SK-N-SH (cell line): ENCODE measurements at regions not wholly inside any gene's neighbourhood (a gene's known extent, or its start where the extent isn't known, plus 50 kb on each side); places are given as distances from the start of the nearest gene placed in this dataset.

ENCODE experiments used
- CTCF ChIA-PET: fragments of 300-600, 350-600 bp; formaldehyde crosslinking; extraction: SDS; loops from one replicate; lab custom pipeline; 2021; lab: Yijun Ruan, JAX
- POLR2A ChIA-PET: fragments of 350-600 bp; sonication (Branson Sonifier 250); formaldehyde crosslinking; extraction: SDS; loops from one replicate; lab custom pipeline; 2020; ENCODE audit warnings: antibody characterized with exemption, inconsistent platforms; lab: Yijun Ruan, JAX
- DNase-seq: peaks from one replicate; pipeline ENCODE4 v3.0.0; 2012
- H2AFZ ChIP-seq: fragments of 200-600 bp; sonication (generic); 2 replicates; pipeline ENCODE4 v1.8.1; 2016; ENCODE audit warnings: antibody characterized with exemption, mild to moderate bottlenecking, low read depth
- H3F3A ChIP-seq: fragments of 200-600 bp; sonication (generic); replicated peaks from 2 replicates; pipeline ENCODE3; 2016; ENCODE audit warnings: antibody characterized with exemption, mild to moderate bottlenecking; ENCODE audit not compliant: insufficient read depth
- H3K27ac ChIP-seq, 2 experiments: fragments of 200-500 bp in 1 of 2; fragments of 200-600 bp in 1 of 2; sonication (Bioruptor generic) in 1 of 2; sonication (generic), shearing (Covaris generic) in 1 of 2; 2 replicates each; pipeline versions ENCODE4 v1.5.1 to v1.6.1; 2014 to 2016; ENCODE audit warnings: low read depth in 2 of 2, inconsistent platforms in 1 of 2, low read length in 1 of 2, mild to moderate bottlenecking in 1 of 2, mixed read lengths in 1 of 2
- H3K27me3 ChIP-seq: fragments of 200-600 bp; sonication (generic), shearing (Covaris generic); 2 replicates; pipeline ENCODE4 v1.6.1; 2016; ENCODE audit warnings: mixed run types; ENCODE audit not compliant: insufficient read depth
- H3K36me3 ChIP-seq, 2 experiments: fragments of 200-500 bp in 1 of 2; fragments of 200-600 bp in 1 of 2; sonication (Bioruptor generic) in 1 of 2; sonication (generic) in 1 of 2; replicated peaks in 1 of 2; 2 replicates each; pipeline versions ENCODE3 to v1.5.1; 2014 to 2016; ENCODE audit warnings: low read length in 1 of 2, mild to moderate bottlenecking in 1 of 2; ENCODE audit not compliant: insufficient read depth in 2 of 2, control insufficient read depth in 1 of 2
- H3K4me1 ChIP-seq, 2 experiments: fragments of 200-500 bp in 1 of 2; fragments of 200-600 bp in 1 of 2; sonication (Bioruptor generic) in 1 of 2; sonication (generic), shearing (Covaris generic) in 1 of 2; 2 replicates each; pipeline versions ENCODE4 v1.5.1 to v1.6.1; 2014 to 2016; ENCODE audit warnings: low read depth in 1 of 2, low read length in 1 of 2, mixed run types in 1 of 2; ENCODE audit not compliant: insufficient read depth in 2 of 2, control insufficient read depth in 1 of 2
- H3K4me2 ChIP-seq: fragments of 200-600 bp; sonication (generic), shearing (Covaris generic); 2 replicates; pipeline ENCODE4 v1.6.1; 2017; ENCODE audit warnings: mixed run types
- H3K4me3 ChIP-seq, 2 experiments: fragments of 200-500 bp in 1 of 2; fragments of 200-600 bp in 1 of 2; sonication (Bioruptor generic) in 1 of 2; sonication (generic), shearing (Covaris generic) in 1 of 2; 2 replicates each; pipeline versions ENCODE4 v1.5.1 to v1.8.1; 2014 to 2016; ENCODE audit warnings: low read depth in 2 of 2, inconsistent platforms in 1 of 2, low read length in 1 of 2, mild to moderate bottlenecking in 1 of 2, mixed read lengths in 1 of 2, moderate library complexity in 1 of 2
- H3K79me2 ChIP-seq: fragments of 200-600 bp; sonication (generic); 2 replicates; pipeline ENCODE4 v1.8.1; 2017; ENCODE audit warnings: mild to moderate bottlenecking; ENCODE audit not compliant: insufficient read depth
- H3K9ac ChIP-seq: fragments of 200-600 bp; sonication (generic); 2 replicates; pipeline ENCODE4 v1.6.1; 2017; ENCODE audit warnings: mixed run types
- H3K9me2 ChIP-seq: fragments of 200-600 bp; sonication (generic); 2 replicates; pipeline ENCODE4 v1.6.1; 2017; ENCODE audit warnings: mixed run types
- H3K9me3 ChIP-seq: fragments of 200-600 bp; sonication (generic); 2 replicates; pipeline ENCODE4 v1.6.1; 2017; ENCODE audit warnings: mixed run types, mild to moderate bottlenecking, moderate library complexity
- H4K20me1 ChIP-seq: fragments of 200-600 bp; sonication (generic); 2 replicates; pipeline ENCODE4 v1.6.1; 2017; ENCODE audit warnings: mild to moderate bottlenecking, mixed run types; ENCODE audit not compliant: insufficient read depth
- CHD2 ChIP-seq: fragments of 150-350 bp; IDR thresholded peaks from 2 replicates; pipeline ENCODE4 v1.6.1; 2018; ENCODE audit warnings: low read length; ENCODE audit not compliant: partially characterized antibody
- EP300 ChIP-seq, 2 experiments: IDR thresholded peaks; 2 replicates each; pipeline versions ENCODE4 v1.4.0 to v1.6.1; 2012; ENCODE audit warnings: borderline replicate concordance in 1 of 2, low read depth in 1 of 2, low read length in 1 of 2
- FOSL2 ChIP-seq: IDR thresholded peaks from 2 replicates; pipeline ENCODE4 v1.4.0; 2012; ENCODE audit warnings: low read depth, mild to moderate bottlenecking, moderate library complexity, borderline replicate concordance
- FOXJ3 ChIP-seq: sonication (generic); formaldehyde crosslinking; IDR thresholded peaks from 2 replicates; pipeline ENCODE4 v1.5.1; 2020; ENCODE audit warnings: mild to moderate bottlenecking, missing genetic modification reagents
- GABPA ChIP-seq: IDR thresholded peaks from 2 replicates; pipeline ENCODE4 v1.4.0; 2012; ENCODE audit warnings: low read depth, mild to moderate bottlenecking
- GATA2 ChIP-seq: sonication (generic); formaldehyde crosslinking; IDR thresholded peaks from 2 replicates; pipeline ENCODE4 v1.5.0; 2020; ENCODE audit warnings: mild to moderate bottlenecking, missing genetic modification reagents
- MEF2A ChIP-seq: IDR thresholded peaks from 2 replicates; pipeline ENCODE4 v1.4.0; 2012; ENCODE audit warnings: low read depth, borderline replicate concordance
- RAD21 ChIP-seq: IDR thresholded peaks from 2 replicates; pipeline ENCODE4 v1.6.1; 2012; ENCODE audit warnings: mild to moderate bottlenecking, low read length
- RFX5 ChIP-seq: IDR thresholded peaks from 2 replicates; pipeline ENCODE4 v1.6.1; 2012; ENCODE audit warnings: mild to moderate bottlenecking, improper control_type of control experiment, low read length
- TCF12 ChIP-seq: IDR thresholded peaks from 2 replicates; pipeline ENCODE4 v1.4.0; 2012
- YY1 ChIP-seq: IDR thresholded peaks from 2 replicates; pipeline ENCODE4 v1.4.0; 2012; ENCODE audit warnings: low read depth, mild to moderate bottlenecking
- WGBS: methylation state at CpG from one replicate; pipeline ENCODE4 v1.1.6; 2017; ENCODE audit warnings: low lambda C conversion rate; 5-methylcytosine and 5-hydroxymethylcytosine counted together
- TF ChIP-seq, protein P1 (sequence below): IDR thresholded peaks from 2 replicates; pipeline ENCODE4 v1.6.1; 2012; ENCODE audit warnings: mild to moderate bottlenecking, low read depth, low read length, moderate library complexity
- TF ChIP-seq, protein P2 (sequence below): fragments of 150-350 bp; IDR thresholded peaks from 2 replicates; pipeline ENCODE4 v1.6.1; 2016; ENCODE audit warnings: mild to moderate bottlenecking, low read depth, low read length
- TF ChIP-seq, protein P3 (sequence below): IDR thresholded peaks from 2 replicates; pipeline ENCODE4; 2012

DNA sequence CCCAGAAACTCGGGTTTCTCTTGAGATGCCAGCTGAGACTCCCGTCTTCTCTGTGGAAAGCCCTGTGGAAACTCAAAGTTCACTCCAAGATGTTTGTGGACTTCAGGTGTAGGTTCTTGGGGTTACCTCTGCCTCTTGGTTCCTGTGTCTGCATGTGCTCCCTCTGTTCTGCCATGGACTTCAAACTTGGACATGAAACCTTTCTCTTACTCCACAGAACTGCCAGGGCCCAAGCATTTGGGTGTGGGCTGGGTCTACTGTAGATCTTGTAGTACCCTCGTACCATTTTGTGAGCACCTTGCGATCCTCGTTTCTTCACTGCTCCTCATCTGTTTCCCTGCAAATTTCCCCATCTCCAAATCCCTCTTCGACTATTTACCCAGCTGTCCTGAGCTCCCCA, 175.5 kb downstream of the HAUS1 start:
- Histone ChIP-seq H3K36me3 (no peaks in the 10 kb centered on the region), H3K79me2 (no peaks in the 10 kb centered on the region), H3K9me2 (no peaks in the 10 kb centered on the region), H3K4me3 (no peak overlapping the region), H3K9ac (no peak overlapping the region), H3K27me3 (no peaks in the 10 kb centered on the region), H3K4me1 (peaks cover 12 to 26% of the 10 kb centered on the region in 2 experiments; a peak in 2 of 4 replicates), H3F3A (no peaks in the 10 kb centered on the region), H3K9me3 (no peaks in the 10 kb centered on the region), H4K20me1 (no peaks in the 10 kb centered on the region), H3K27ac (no peak overlapping the region), H3K4me2 (no peak overlapping the region), H2AFZ (no peak overlapping the region)
- ChIA-PET CTCF (interaction anchor here (0.5 to 14.1 kb wide), 22 partner anchors 14 to 398 kb away, joined by 3 to 328 read pairs (median 9); partner anchors contain the start of gene LOXHD1), POLR2A (no interaction called here)
- DNase-seq = no peak
- TF ChIP-seq GABPA (no peak), GATA2 (CRISPR knock-in tag) (no peak), FOSL2 (no peak), CHD2 (no peak), TCF12 (no peak), EP300 (IDR thresholded peaks at IDR 0.05; ENCODE audit: borderline replicate concordance in 1 of 2, low read depth in 1 of 2, low read length in 1 of 2) (no peak), YY1 (no peak), RAD21 (no peak), RFX5 (no peak), FOXJ3 (CRISPR knock-in tag) (no peak), MEF2A (no peak)
- TF ChIP-seq, protein P1, sequence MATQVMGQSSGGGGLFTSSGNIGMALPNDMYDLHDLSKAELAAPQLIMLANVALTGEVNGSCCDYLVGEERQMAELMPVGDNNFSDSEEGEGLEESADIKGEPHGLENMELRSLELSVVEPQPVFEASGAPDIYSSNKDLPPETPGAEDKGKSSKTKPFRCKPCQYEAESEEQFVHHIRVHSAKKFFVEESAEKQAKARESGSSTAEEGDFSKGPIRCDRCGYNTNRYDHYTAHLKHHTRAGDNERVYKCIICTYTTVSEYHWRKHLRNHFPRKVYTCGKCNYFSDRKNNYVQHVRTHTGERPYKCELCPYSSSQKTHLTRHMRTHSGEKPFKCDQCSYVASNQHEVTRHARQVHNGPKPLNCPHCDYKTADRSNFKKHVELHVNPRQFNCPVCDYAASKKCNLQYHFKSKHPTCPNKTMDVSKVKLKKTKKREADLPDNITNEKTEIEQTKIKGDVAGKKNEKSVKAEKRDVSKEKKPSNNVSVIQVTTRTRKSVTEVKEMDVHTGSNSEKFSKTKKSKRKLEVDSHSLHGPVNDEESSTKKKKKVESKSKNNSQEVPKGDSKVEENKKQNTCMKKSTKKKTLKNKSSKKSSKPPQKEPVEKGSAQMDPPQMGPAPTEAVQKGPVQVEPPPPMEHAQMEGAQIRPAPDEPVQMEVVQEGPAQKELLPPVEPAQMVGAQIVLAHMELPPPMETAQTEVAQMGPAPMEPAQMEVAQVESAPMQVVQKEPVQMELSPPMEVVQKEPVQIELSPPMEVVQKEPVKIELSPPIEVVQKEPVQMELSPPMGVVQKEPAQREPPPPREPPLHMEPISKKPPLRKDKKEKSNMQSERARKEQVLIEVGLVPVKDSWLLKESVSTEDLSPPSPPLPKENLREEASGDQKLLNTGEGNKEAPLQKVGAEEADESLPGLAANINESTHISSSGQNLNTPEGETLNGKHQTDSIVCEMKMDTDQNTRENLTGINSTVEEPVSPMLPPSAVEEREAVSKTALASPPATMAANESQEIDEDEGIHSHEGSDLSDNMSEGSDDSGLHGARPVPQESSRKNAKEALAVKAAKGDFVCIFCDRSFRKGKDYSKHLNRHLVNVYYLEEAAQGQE = no peak
- TF ChIP-seq, protein P2, sequence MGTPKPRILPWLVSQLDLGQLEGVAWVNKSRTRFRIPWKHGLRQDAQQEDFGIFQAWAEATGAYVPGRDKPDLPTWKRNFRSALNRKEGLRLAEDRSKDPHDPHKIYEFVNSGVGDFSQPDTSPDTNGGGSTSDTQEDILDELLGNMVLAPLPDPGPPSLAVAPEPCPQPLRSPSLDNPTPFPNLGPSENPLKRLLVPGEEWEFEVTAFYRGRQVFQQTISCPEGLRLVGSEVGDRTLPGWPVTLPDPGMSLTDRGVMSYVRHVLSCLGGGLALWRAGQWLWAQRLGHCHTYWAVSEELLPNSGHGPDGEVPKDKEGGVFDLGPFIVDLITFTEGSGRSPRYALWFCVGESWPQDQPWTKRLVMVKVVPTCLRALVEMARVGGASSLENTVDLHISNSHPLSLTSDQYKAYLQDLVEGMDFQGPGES = no peak
- TF ChIP-seq, protein P3, sequence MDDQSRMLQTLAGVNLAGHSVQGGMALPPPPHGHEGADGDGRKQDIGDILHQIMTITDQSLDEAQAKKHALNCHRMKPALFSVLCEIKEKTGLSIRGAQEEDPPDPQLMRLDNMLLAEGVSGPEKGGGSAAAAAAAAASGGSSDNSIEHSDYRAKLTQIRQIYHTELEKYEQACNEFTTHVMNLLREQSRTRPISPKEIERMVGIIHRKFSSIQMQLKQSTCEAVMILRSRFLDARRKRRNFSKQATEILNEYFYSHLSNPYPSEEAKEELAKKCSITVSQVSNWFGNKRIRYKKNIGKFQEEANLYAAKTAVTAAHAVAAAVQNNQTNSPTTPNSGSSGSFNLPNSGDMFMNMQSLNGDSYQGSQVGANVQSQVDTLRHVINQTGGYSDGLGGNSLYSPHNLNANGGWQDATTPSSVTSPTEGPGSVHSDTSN = no peak
- WGBS = 95% methylated on average over 6 of the region's 6 CpGs
